HG02798 (cell line): ENCODE measurements at regions not wholly inside any gene's neighbourhood (a gene's known extent, or its start where the extent isn't known, plus 50 kb on each side); places are given as distances from the start of the nearest gene placed in this dataset.
"Not testable (repeated sequence)": the region's sequence is repeated elsewhere in the genome, so short reads cannot be mapped to it uniquely, and the experiment has no call there.

Experiments used
- ATAC-seq: cut with Tn5 transposase; IDR thresholded peaks from one replicate; pipeline ENCODE4 v1.9.1; 2021; ENCODE audit warnings: mild to moderate bottlenecking; ENCODE audit not compliant: unreplicated experiment, poor library complexity

DNA sequence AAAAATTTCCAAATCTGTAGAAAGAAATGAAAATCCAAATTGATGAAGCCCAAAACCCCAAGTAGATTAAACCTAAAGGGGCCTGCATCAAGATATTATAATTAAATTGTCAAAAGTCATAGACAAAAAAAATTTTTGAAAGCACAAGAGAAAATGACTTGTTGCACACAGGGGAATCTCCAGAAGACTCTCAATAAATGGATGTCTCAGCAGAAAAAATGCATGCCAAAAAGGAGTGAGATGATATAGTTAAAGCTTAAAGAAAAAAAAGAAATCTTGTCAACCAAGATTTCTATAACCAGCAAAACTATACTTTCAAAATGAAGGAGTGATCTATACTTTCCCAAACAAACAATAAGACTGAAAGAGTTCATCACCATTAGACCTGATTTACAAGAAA is 393.2 kb upstream of the SPAG17 start:
- ATAC-seq, result no peak

DNA sequence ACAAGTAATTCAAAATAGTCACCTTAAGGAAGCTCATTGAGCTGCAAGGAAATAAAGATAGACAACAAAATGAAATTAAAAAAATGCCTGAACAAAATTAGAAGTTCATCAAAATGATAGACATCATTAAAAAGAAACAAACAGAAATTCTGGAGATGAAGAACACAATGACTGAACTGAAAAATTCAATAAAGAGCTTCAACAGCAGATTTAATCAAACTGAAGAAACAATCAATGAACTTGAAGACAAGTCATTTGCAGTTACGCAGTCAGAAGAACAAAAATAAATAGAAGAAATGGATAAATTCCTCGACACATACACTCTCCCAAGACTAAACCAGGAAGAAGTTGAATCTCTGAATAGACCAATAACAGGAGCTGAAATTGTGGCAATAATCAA is 390.0 kb upstream of the SPAG17 start:
- ATAC-seq, result no peak

DNA sequence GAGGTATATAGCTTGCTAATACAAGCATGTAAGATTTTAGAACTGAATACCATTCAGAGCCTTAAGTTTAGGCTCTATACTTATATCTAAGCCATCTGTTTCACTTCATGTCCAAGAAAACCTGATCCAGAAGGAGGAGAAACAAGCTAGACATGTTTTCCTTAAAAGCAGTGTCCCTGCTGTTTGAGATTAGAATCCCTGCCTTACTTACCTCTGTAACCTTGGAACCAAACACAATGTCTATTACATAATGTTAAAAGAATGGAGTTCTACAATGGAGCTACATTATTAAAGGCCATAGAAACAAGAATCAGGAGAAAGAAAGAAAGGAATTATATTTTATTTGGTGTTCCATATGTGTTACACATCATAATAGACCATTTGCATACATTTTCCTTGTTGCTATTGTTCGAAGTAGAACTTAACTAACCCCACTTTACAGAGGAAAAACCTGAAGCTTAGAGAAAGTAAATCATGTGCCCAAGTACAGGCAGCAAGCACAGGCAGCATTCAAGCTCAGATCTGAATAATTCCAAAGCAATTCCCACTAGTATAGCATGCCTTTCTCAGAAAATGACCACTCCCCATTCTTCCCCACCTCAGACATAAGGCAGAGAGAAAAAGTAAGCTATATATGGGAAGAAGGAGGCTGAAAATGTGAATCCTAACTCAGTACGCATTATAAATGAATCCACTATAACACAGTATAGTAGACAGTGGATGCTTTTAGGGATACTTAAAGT is 380.1 kb upstream of the SPAG17 start:
- ATAC-seq, result peak; percentile 2

DNA sequence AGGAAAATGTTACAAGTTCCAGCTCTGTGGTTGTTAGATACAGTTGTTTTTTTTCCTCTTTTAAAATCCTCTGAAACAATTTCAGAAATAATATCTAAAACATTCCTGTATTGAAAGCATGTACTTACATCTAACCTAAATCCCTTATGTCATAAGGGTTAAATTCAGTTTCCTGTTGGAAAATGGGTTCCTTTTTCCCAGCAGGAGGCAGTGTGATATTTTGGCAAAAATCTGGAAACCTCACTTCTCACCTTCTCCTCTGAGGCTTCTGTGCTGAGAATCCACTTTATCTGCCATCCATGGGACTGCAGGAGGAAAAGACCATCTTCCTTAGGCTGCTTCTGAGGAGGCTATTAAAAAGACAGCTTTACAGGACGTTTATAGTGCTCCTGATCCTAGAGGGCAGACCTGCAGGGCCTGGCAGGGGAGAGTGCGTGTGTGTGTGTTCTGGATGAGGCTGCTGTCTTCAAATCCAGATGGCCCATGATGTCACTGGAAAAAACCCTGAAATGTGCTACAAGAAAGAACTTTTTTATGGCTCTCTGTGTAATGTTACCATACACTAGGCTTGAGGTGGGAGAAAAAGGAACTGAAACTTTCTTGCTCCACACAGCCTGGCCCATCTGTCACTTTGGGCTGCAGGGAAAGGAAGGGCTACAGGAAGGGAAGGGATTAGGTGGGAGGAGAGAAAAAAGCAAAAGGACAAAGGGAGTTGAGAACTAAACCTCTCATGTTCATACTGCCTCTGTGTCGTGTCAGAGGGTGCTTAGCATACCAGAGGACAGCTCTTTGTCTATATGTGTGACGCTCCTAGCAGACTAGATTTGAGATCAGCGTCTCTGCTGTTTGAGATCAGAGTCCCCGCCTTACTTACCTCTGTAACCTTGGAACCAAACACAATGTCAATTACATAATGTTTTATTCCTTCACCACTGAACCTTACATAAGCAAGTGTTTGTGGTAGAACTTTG is 379.2 kb upstream of the SPAG17 start:
- peak; percentile 81 for ATAC-seq

DNA sequence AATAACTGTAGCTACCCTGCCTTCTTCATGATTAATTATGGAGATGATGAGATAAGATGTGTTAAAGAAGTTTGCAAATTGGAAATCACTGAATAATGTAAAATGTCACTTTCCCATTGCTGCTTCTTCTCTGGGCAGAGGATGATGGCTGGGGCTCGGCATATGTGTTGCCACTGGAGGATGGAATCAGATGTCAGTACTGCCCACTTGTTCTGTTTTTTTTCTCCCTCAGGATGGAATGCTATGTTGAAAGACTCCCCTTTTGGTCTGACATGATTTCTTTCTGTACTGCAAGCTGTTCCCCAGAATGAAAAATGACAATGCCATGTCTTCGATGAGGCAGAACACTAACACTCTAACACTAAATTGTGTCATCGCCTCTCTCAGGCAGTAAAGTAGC is 373.9 kb upstream of the SPAG17 start:
- ATAC-seq, result no peak

DNA sequence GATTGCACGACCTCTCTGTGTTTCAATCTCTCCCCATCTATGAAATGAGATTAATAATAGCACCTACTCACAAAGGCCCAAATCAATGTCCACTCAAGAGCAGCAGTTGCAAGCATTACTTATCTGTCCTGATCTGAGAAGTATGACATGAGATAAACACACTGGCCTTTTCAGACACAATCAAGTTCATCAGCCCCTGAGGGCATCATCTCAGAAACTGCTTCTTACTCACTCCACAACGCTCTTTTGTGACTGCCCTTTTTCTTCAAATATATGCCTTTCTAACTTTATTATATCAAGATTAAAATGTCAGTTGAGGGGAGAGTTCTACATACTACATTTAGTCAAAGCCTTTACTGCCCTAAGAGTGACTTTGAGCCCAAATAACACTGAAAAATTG is 371.9 kb upstream of the SPAG17 start:
- no peak for ATAC-seq

DNA sequence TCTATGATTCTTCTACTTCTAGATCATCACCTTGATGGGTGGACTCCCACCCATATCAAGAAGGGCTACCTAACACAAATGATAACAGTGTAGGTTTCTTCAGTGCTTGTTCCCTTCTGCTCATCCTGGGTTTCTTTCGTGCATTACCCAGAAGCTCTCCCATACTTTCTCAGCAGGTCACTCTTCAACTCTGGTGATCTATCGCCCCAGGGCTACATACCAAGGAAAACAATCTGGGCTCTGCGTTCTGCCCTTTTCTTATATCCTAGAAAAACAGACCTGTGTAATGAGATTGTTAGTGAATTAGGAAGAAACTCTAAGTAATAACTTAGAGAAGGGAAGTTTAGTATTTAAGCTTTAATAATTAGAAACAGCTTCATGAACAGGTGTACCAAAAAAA is 370.6 kb upstream of the SPAG17 start:
- ATAC-seq, result no peak

DNA sequence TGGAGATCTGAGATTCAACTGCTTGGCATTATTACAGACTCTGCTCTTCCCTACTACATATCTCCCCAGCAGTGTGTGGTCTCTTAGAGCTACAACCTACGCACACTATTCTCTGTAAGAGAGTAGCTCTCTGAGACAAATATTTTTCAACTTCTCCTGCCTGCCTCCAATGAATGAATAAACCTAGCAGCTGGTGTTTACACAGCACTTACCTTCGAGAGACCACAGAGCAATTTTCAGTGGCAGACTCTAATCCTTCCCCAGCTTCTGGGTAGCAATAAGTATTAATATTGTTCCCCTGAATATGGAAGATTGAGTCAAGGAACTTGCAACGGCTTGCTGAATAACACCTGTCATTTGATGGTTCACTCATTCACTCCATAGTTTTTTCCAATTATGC is 350.9 kb upstream of the SPAG17 start:
- ATAC-seq, result no peak

DNA sequence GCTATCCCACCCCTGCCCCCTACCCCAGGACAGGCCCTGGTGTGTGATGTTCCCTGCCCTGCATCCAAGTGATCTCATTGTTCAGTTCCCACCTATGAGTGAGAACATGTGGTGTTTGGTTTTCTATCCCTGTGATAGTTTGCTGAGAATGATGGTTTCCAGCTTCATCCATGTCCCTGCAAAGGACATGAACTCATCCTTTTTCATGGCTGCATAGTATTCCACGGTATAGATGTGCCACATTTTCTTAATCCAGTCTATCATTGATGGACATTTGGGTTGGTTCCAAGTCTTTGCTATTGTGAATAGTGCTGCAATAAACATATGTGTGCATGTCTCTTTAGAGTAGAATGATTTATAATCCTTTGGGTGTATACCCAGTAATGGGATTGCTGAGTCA is 326.9 kb upstream of the SPAG17 start:
- not testable (repeated sequence) for ATAC-seq

DNA sequence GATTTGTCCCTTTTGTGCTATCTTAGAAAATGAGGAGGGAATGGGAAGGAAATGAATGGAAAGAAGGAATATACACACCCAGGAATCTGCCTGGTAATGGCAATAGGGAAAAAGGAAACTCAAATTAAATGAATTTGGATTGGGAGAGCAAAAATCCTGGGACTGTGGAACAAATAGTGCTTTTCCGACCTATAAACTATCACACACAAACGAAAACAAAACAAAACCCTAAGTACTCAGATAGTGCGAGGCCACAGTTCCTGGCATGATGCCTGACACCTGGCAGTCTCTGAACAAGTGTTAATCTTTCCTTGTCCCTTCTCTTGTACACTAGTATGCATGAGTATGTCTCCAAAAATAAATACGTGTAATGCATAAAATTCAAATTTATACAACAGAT is 319.8 kb upstream of the SPAG17 start:
- no peak for ATAC-seq

DNA sequence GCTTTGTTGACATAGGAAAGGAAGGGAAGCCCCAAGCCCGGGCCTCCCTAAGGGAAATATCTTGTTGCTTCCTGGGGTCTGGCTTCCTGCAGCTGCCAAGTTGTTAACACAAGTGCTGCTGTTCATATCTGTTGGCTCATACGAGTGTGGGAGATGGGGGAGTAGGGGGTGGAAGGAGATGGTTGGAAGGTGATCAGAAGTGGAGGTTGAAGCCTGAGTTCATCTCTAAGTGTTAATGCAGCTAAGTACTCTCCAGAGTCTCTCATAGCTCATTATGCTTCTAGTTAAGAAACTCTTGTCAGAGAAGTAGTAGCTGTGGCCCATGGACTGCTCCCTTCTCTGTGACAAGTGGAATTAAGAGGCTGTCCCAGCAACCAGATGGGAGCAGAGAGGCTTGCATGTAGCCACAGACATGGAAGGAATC is 319.2 kb upstream of the SPAG17 start:
- ATAC-seq, result no peak

DNA sequence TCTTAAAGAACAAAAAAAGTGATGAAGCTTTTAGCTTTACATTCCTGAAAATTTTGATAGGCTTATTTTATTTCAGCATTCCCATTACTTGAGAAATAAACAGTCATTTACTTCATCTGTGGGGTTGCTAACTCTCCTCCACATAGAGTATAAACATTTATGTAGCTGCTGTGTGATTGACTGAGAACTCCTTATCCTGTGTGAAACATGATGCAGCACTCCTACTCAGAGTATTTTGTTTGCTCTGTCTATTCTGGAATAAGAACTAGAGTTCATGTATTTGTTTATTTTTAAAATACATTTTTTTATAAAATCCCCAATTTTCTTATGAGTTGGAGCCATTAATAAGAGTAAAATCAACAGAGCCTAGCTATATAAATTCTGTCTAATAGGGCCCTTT is 318.7 kb upstream of the SPAG17 start:
- ATAC-seq, result no peak

DNA sequence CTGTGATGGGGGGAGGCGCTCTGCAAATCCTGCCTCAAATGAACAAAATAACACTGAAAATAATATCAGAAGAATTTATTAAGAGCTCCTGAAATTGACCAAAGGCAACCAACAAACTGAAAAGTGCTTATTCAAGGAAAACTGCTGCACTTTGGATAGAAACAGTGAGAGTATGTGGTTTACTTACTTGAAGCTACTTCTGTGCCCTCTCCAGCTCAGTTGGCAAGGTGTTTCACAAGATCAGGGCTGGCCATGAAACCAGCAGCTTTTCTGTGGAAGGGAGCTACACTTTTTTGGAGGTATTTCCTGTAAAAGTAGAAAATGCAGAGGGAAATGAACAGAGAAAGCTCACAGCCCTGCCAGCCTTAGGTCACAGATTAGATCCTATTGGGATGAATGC is 310.0 kb upstream of the SPAG17 start:
- no peak for ATAC-seq

DNA sequence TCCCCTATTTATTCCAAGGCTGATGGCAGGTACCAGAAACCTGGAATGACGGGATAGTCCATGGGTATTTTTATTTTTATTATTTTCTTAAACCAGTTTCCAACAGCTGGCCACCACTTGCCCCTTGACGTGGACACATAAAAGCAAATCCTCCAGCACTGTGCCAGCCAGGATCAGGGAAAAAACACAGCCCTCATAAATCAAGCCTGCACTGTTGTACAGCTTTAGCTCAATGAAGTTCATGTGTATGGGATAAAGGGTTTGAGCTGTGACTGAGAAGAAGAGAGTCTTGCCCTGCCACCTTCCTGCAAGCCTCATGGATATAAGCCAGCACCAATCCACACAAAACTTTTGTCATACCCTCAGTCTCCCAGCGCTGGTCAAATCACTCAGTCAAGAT is 303.8 kb upstream of the SPAG17 start:
- ATAC-seq, result no peak

DNA sequence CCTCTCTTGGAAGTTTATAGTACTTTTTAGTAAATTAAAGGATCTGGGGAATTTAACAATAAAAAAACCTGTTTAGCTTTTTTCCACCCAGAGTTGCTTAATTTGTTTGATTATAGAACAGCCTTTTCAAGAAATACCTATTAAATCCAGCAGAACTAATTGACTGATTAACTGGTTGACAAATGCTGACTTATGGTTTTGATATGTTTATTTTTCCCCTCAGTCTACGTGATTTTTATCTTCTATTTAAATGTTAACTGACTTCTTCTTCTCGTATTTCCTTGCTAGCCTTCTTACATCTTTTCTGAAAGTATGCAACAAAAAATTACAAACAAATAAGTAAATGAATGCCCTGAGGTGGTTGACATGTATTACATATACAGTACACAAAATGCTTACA is 302.9 kb upstream of the SPAG17 start:
- no peak for ATAC-seq

DNA sequence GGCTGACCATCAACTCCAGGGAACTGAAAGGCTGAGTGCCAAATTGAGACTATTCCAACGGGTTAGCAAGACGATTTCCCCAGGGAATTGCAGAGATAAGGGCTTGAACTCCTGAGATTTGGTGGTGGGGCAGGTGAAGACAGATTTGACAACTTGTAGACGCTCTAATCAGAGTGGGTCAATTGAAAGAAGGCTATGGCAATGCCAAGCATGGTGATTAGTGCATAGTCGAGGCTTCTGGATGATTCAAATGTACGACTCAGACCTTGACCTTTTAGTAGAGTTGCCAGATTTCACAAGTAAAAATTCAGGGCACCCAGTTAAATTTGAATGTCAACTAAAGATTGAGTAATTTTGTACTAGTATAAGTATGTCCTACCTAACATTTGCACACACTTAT is 302.1 kb upstream of the SPAG17 start:
- ATAC-seq, result no peak

DNA sequence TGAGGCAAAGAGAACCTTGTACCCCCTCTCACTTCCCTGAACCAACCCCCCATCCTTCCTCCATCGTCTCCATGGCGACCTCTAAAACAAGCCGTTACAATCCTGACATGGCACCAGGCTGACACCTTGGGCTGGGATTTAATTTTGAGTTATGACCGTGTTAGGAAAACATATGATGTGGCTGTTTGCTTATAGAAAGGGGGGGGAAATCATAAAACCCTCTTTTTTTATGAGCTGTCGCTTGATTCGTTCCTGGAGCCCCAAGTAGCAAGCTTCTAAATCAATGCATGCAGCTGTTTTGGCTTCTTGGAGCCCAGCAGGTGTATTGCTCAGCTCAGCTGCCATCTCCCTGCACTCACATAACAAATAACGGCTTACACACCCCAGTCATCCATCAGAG is 301.2 kb upstream of the SPAG17 start:
- no peak for ATAC-seq

DNA sequence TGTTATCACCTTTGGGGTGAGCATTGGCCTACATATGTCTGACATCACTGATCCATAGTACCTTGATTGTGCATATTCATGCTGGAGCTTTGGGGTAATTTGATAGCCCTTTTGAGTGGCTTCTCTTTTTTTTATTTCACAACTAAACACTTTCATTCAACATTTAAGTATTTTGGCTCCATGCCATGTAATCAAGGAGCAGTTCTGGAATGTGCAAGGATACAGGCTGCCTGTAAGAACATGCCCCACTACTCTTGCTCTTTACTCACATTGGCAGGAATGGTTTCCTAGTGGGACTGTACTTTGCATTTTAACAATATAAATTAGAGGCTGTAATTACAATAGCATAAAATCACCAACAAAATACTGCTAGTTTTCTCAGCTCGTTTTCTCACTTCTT is 300.7 kb upstream of the SPAG17 start:
- no peak for ATAC-seq

DNA sequence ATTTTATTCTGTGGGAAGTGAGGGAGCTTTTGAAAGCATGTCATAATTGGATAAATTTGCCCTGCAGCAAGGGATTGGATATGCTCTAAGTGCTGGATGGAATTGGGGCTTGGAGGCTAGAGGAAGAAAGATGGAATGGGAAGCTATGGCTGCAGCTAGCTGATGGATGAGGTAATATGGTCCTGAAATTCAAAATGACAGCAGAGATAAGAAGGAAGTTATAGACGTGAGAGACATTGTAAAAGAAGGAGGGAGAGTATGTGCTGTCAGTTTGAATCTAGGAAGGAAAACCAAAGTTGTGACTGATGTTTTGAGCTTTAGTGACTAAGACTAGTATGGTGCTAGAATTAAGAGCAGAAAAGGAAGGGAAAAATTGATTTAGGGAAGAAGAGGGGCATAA is 299.9 kb upstream of the SPAG17 start:
- no peak for ATAC-seq

DNA sequence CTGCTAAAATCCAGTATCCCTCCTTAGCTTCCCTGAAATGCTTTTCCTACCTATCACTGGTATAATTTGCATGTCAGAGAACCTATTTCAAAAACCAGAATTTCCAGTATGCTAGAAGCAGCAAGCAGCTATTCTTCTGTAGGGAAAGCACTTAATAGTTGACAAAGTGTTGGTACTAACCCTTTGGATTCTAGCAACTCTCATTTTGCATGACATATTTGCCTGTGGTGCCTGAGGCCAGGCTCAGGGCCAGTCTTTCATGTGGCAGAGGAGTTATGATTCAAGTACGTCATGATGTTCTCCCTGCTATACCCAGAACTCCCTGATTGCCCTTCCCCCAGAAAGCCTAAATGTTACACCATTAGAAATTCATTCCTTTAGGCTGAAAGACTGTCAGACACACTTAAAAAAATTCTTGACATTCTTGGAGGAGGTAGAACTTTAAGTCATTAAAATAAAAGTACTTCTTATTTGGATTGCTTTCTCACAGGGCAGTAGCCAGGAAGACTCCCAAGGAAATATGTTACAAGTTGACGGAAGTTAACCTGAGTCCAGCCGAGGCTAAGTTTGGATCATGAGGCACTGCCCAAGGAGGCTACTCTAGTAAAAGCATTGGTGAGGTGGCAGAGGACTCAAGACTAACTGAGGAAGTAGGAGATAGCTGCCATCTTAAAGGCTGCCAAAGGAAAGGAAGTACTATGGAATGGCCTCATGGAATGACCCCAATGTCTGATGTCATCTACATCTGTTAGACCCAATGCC is 298.4 kb upstream of the SPAG17 start:
- no peak for ATAC-seq

DNA sequence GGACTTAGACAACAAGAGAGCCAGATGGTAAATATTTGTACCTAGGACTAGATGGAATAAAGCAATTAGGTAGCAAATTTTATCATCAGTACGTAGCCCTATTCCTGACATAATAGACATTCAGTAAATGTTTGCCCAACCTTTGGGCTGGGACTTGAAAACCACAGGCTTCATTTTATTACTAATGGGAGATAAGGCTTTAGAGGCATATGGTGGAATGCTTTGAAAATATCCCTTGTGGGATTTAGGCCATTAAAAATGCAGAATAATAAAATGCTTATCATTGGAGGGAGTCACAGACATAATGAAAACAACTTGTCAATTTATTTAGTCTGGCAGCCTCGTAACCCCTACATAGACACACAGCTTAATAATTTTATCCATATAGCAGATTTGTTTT is 296.1 kb upstream of the SPAG17 start:
- no peak for ATAC-seq
